Endodermal cell (in vitro differentiated cells): ENCODE measurements at regions not wholly inside any gene's neighbourhood (a gene's known extent, or its start where the extent isn't known, plus 50 kb on each side); places are given as distances from the start of the nearest gene placed in this dataset.
"Not testable (repeated sequence)": the region's sequence is repeated elsewhere in the genome, so short reads cannot be mapped to it uniquely, and the experiment has no call there.

ENCODE experiments used
- DNase-seq: peaks from one replicate; pipeline ENCODE4 v3.0.0-alpha.2; 2017
- H3K27ac ChIP-seq: 2 replicates; pipeline ENCODE4 v1.5.1; 2013; ENCODE audit warnings: mild to moderate bottlenecking, low read depth, low read length, moderate library complexity
- H3K27me3 ChIP-seq: 2 replicates; pipeline ENCODE4 v1.6.1; 2013; ENCODE audit warnings: mild to moderate bottlenecking, low read length, moderate library complexity; ENCODE audit not compliant: insufficient read depth, control insufficient read depth, poor library complexity, severe bottlenecking
- H3K36me3 ChIP-seq: 2 replicates; pipeline ENCODE4 v1.7.0; 2013; ENCODE audit warnings: mild to moderate bottlenecking, low read length, moderate library complexity; ENCODE audit not compliant: control insufficient read depth, insufficient read depth
- H3K4me1 ChIP-seq: one replicate; pipeline ENCODE4 v1.7.0; 2013; ENCODE audit warnings: low read length; ENCODE audit not compliant: control insufficient read depth, insufficient read depth
- H3K4me3 ChIP-seq: 2 replicates; pipeline ENCODE4 v1.5.1; 2013; ENCODE audit warnings: mild to moderate bottlenecking, low read length, moderate library complexity
- H3K9ac ChIP-seq: 2 replicates; pipeline ENCODE4 v1.6.1; 2013; ENCODE audit warnings: mild to moderate bottlenecking, low read length, moderate library complexity; ENCODE audit not compliant: poor library complexity, severe bottlenecking; ENCODE audit errors: extremely low read depth
- H3K9me3 ChIP-seq: 2 replicates; pipeline ENCODE4 v1.6.1; 2013; ENCODE audit warnings: mild to moderate bottlenecking, low read length, moderate library complexity; ENCODE audit not compliant: control insufficient read depth
- H3K27ac Mint-ChIP-seq: 2 replicates; pipeline ENCODE4 v1.8.0; 2020; ENCODE audit warnings: mixed read lengths
- H3K27me3 Mint-ChIP-seq: 2 replicates; pipeline ENCODE4 v1.8.0; 2021; ENCODE audit warnings: mild to moderate bottlenecking, mixed read lengths; ENCODE audit not compliant: insufficient read depth
- H3K36me3 Mint-ChIP-seq: 2 replicates; pipeline ENCODE4 v1.8.0; 2020; ENCODE audit warnings: low read depth, mixed read lengths
- H3K4me1 Mint-ChIP-seq: 2 replicates; pipeline ENCODE4 v1.8.0; 2020; ENCODE audit warnings: mixed read lengths
- H3K4me3 Mint-ChIP-seq: 2 replicates; pipeline ENCODE4 v1.8.0; 2020; ENCODE audit warnings: mild to moderate bottlenecking, moderate library complexity, mixed read lengths
- H3K9me3 Mint-ChIP-seq: 2 replicates; pipeline ENCODE4 v1.8.0; 2020; ENCODE audit warnings: mild to moderate bottlenecking, mixed read lengths
- CTCF ChIP-seq: fragments of 200-600 bp; sonication (generic); conservative IDR thresholded peaks from 2 replicates; pipeline ENCODE4 v1.5.0; 2021; ENCODE audit warnings: antibody characterized with exemption, mild to moderate bottlenecking
- WGBS, 2 experiments: methylation state at CpG; one replicate each; pipeline versions ENCODE4 v1.1.5 to v1.1.7; 2013; ENCODE audit warnings: missing lambda C conversion rate in 2 of 2, mixed read lengths in 1 of 2; ENCODE audit not compliant: insufficient coverage in 1 of 2, insufficient read length in 1 of 2; 5-methylcytosine and 5-hydroxymethylcytosine counted together

GRCh38 chr1:67545364-67545763 lies 115.2 kb upstream of the SERBP1 start:
- no peaks in the 10 kb centered on the region for H3K36me3 Mint-ChIP-seq
- Histone ChIP-seq H3K27ac (no peak overlapping the region), H3K9me3 (no peaks in the 10 kb centered on the region), H3K4me1 (peaks cover 3% of the 10 kb centered on the region), H3K9ac (no peak overlapping the region), H3K4me3 (no peak overlapping the region), H3K27me3 (no peaks in the 10 kb centered on the region), H3K36me3 (no peaks in the 10 kb centered on the region)
- no peaks in the 10 kb centered on the region for H3K27me3 Mint-ChIP-seq
- TF ChIP-seq CTCF: no peak
- no peak overlapping the region for H3K27ac Mint-ChIP-seq
- no peak overlapping the region for H3K4me3 Mint-ChIP-seq
- DNase-seq: no peak
- WGBS, 2 experiments: 97 to 100% methylated on average over 1 of the region's 1 CpG
- H3K9me3 Mint-ChIP-seq: no peaks in the 10 kb centered on the region
- peaks cover 5% of the 10 kb centered on the region for H3K4me1 Mint-ChIP-seq

- H3K9me3 Mint-ChIP-seq: no peaks in the 10 kb centered on the region
- H3K4me1 Mint-ChIP-seq: peaks cover 3% of the 10 kb centered on the region
- Histone ChIP-seq H3K4me1 (no peaks in the 10 kb centered on the region), H3K9me3 (no peaks in the 10 kb centered on the region), H3K36me3 (no peaks in the 10 kb centered on the region), H3K27me3 (no peaks in the 10 kb centered on the region), H3K27ac (no peak overlapping the region), H3K4me3 (no peak overlapping the region), H3K9ac (no peak overlapping the region)
- H3K4me3 Mint-ChIP-seq: no peak overlapping the region
- H3K36me3 Mint-ChIP-seq: no peaks in the 10 kb centered on the region
- TF ChIP-seq CTCF: no peak
- peaks cover 3% of the 10 kb centered on the region for H3K27me3 Mint-ChIP-seq
- WGBS, 2 experiments: 84 to 91% methylated on average over 6 of the region's 6 CpGs
- no peak for DNase-seq
- H3K27ac Mint-ChIP-seq: no peak overlapping the region
Observed at GRCh38 chr1:67551375-67551774, 121.2 kb upstream of the SERBP1 start.

- H3K4me1 ChIP-seq: no peaks in the 10 kb centered on the region
- H3K9ac ChIP-seq: no peak overlapping the region
- no peaks in the 10 kb centered on the region for H3K36me3 ChIP-seq
- Mint-ChIP-seq H3K4me1 (peaks cover 3% of the 10 kb centered on the region), H3K36me3 (no peaks in the 10 kb centered on the region), H3K9me3 (no peaks in the 10 kb centered on the region), H3K27me3 (peaks cover 3% of the 10 kb centered on the region), H3K4me3 (no peak overlapping the region), H3K27ac (no peak overlapping the region)
- WGBS, 2 experiments: 60% methylated on average over 3 of the region's 3 CpGs; no CpG with 5 or more reads in 1 of the 2 experiments
- H3K9me3 ChIP-seq: no peaks in the 10 kb centered on the region
- peak; percentile 60 for TF ChIP-seq CTCF
- no peaks in the 10 kb centered on the region for H3K27me3 ChIP-seq
- no peak overlapping the region for H3K4me3 ChIP-seq
- H3K27ac ChIP-seq: no peak overlapping the region
- peak; percentile 72 for DNase-seq
Observed at GRCh38 chr1:67552336-67552759, 122.1 kb upstream of the SERBP1 start.

- H3K4me1 Mint-ChIP-seq: not testable (repeated sequence)
- WGBS, 2 experiments: 91 to 100% methylated on average over 3 to 5 of the region's 5 CpGs
Observed at GRCh38 chr1:67554204-67554603, 124.0 kb upstream of the SERBP1 start.

More at GRCh38 chr1:67554204-67554603, 124.0 kb upstream of the SERBP1 start:
- H3K4me1 ChIP-seq, H3K27ac ChIP-seq, H3K9me3 ChIP-seq, H3K9me3 Mint-ChIP-seq, DNase-seq, H3K36me3 ChIP-seq, H3K27me3 Mint-ChIP-seq, H3K4me3 Mint-ChIP-seq, H3K27me3 ChIP-seq, H3K27ac Mint-ChIP-seq, H3K4me3 ChIP-seq, H3K9ac ChIP-seq, H3K36me3 Mint-ChIP-seq: not testable (repeated sequence)
